K562 (cell line): ENCODE measurements at regions not wholly inside any gene's neighbourhood (a gene's known extent, or its start where the extent isn't known, plus 50 kb on each side); places are given as distances from the start of the nearest gene placed in this dataset.

Experiments
- ATAC-seq: fragments of 200-7000 bp; cut with Tn5 transposase; 3 replicates; pipeline ENCODE4 v1.9.1; 2020; ENCODE audit warnings: moderate library complexity
- BruUV-seq: library from RNA; stranded (reverse); fragments of 400-500 nt; replicated peaks from 2 replicates; lab custom pipeline; 2021; lab: Mats Ljungman, UMichigan
- CTCF ChIA-PET: fragments of 300-600 bp; formaldehyde crosslinking; extraction: SDS; loops from one replicate; lab custom pipeline; 2021; ENCODE audit warnings: low intra/inter-chr PET ratio; lab: Yijun Ruan, JAX
- POLR2A ChIA-PET: fragments of 300-600, 350-650 bp; sonication (Branson Sonifier 250); formaldehyde crosslinking; extraction: SDS; loops from one replicate; lab custom pipeline; 2021; ENCODE audit warnings: antibody characterized with exemption, inconsistent platforms; lab: Yijun Ruan, JAX
- DNase-seq, 4 experiments: peaks; one replicate each; pipeline versions ENCODE4 v3.0.0 to v3.0.0-alpha.2; 2011 to 2018; ENCODE audit warnings: low spot score in 3 of 4, mixed read lengths in 3 of 4; ENCODE audit errors: extremely low read depth in 1 of 4
- FAIRE-seq: peaks from 2 replicates; lab custom pipeline; 2011; peaks lifted over from hg19 to GRCh38; lab: Jason Lieb, UNC
- H2AFZ ChIP-seq: 2 replicates; pipeline ENCODE4 v1.6.0; 2011; ENCODE audit warnings: low read depth, low read length, control low read depth, inconsistent platforms
- H3K27ac ChIP-seq: fragments of 200-600 bp; 3 replicates; pipeline ENCODE4 v1.8.0; 2011; ENCODE audit warnings: low read depth, mild to moderate bottlenecking, control low read depth, inconsistent platforms, low read length, moderate library complexity, mixed read lengths; ENCODE audit errors: extremely low read depth
- H3K27me3 ChIP-seq, 2 experiments: fragments of 300-600 bp in 1 of 2; 2 replicates in 1 of 2; 3 replicates in 1 of 2; pipeline versions ENCODE4 v1.6.0 to v1.8.0; 2011; ENCODE audit warnings: inconsistent platforms in 2 of 2, low read length in 2 of 2, mild to moderate bottlenecking in 1 of 2, mixed read lengths in 1 of 2, moderate library complexity in 1 of 2; ENCODE audit not compliant: control insufficient read depth in 2 of 2, insufficient read depth in 2 of 2
- H3K36me3 ChIP-seq: fragments of 300-600 bp; 3 replicates; pipeline ENCODE4 v1.8.0; 2011; ENCODE audit warnings: mild to moderate bottlenecking, low read length, inconsistent platforms; ENCODE audit not compliant: control insufficient read depth, insufficient read depth
- H3K4me1 ChIP-seq, 2 experiments: fragments of 200-600 bp in 1 of 2; replicated peaks in 1 of 2; 2 replicates in 1 of 2; 3 replicates in 1 of 2; pipeline versions ENCODE4 v1.5.1 to v1.8.0; 2011; ENCODE audit warnings: inconsistent platforms in 2 of 2, low read length in 2 of 2, mild to moderate bottlenecking in 1 of 2, mixed read lengths in 1 of 2, moderate library complexity in 1 of 2; ENCODE audit not compliant: control insufficient read depth in 2 of 2, insufficient read depth in 2 of 2
- H3K4me2 ChIP-seq: 2 replicates; pipeline ENCODE4 v1.6.1; 2011; ENCODE audit warnings: low read length, control low read depth, inconsistent platforms, mixed read lengths; ENCODE audit not compliant: insufficient read depth
- H3K4me3 ChIP-seq: fragments of 200-600 bp; sonication (generic), shearing (Covaris generic); 2 replicates; pipeline ENCODE4 v1.5.1; 2016; ENCODE audit warnings: control low read depth, inconsistent platforms
- H3K79me2 ChIP-seq: fragments of 200-600 bp; 3 replicates; pipeline ENCODE4 v1.8.0; 2011; ENCODE audit warnings: low read length, inconsistent platforms; ENCODE audit not compliant: control insufficient read depth, insufficient read depth
- H3K9ac ChIP-seq, 2 experiments: 2 replicates each; pipeline versions ENCODE4 v1.6.0 to v1.6.1; 2011; ENCODE audit warnings: low read depth in 2 of 2, low read length in 2 of 2, control low read depth in 1 of 2, inconsistent platforms in 1 of 2, mild to moderate bottlenecking in 1 of 2, mixed read lengths in 1 of 2; ENCODE audit not compliant: insufficient read depth in 1 of 2
- H3K9me1 ChIP-seq: one replicate; pipeline ENCODE4 v1.6.0; 2011; ENCODE audit warnings: inconsistent platforms, mild to moderate bottlenecking, low read length, moderate library complexity; ENCODE audit not compliant: control insufficient read depth, insufficient read depth
- H3K9me3 ChIP-seq: replicated peaks from 2 replicates; pipeline ENCODE4 v1.5.1; 2011; ENCODE audit warnings: low read depth, low read length, inconsistent platforms; ENCODE audit not compliant: control insufficient read depth, insufficient read depth
- H4K20me1 ChIP-seq: replicated peaks from 2 replicates; pipeline ENCODE4 v1.6.1; 2011; ENCODE audit warnings: low read length, inconsistent platforms, mixed read lengths; ENCODE audit not compliant: control insufficient read depth, insufficient read depth
- EHMT2 ChIP-seq: fragments of 450-650 bp; IDR thresholded peaks from 2 replicates; pipeline ENCODE4 v1.6.1; 2018; ENCODE audit warnings: antibody characterized with exemption
- HOXB6 ChIP-seq: fragments of 250-450 bp; sonication (Bioruptor Pico); IDR thresholded peaks from 2 replicates; pipeline ENCODE4 v1.5.1; 2022; ENCODE audit warnings: mild to moderate bottlenecking, borderline replicate concordance
- IRF2 ChIP-seq: sonication (generic); formaldehyde crosslinking; IDR thresholded peaks from 2 replicates; pipeline ENCODE4 v1.8.1; 2022; ENCODE audit warnings: mild to moderate bottlenecking, missing genetic modification reagents
- NFIX ChIP-seq: fragments of 250-450 bp; sonication (Bioruptor Pico); IDR thresholded peaks from 2 replicates; pipeline ENCODE4 v1.4.0; 2020; ENCODE audit warnings: low read depth, mild to moderate bottlenecking, moderate library complexity
- NUFIP1 ChIP-seq: fragments of 450-650 bp; IDR thresholded peaks from 2 replicates; pipeline ENCODE4 v1.6.1; 2018; ENCODE audit not compliant: partially characterized antibody
- PHF8 ChIP-seq: fragments of 200-600 bp; sonication (generic); IDR thresholded peaks from 2 replicates; pipeline ENCODE4 v1.6.1; 2012; ENCODE audit warnings: mixed run types, mild to moderate bottlenecking, inconsistent platforms, low read length, moderate library complexity, borderline replicate concordance
- TEAD4 ChIP-seq, 2 experiments: sonication (generic) in 1 of 2; formaldehyde crosslinking in 1 of 2; IDR thresholded peaks; 2 replicates each; pipeline versions ENCODE4 v1.6.1 to v1.8.0; 2012 to 2022; ENCODE audit warnings: borderline replicate concordance in 1 of 2, inconsistent platforms in 1 of 2, low read length in 1 of 2, mild to moderate bottlenecking in 1 of 2, missing genetic modification reagents in 1 of 2
- ZFP30 ChIP-seq: fragments of 250-450 bp; sonication (Bioruptor Pico); IDR thresholded peaks from 2 replicates; pipeline ENCODE4 v1.8.0; 2022; ENCODE audit warnings: moderate library complexity, mild to moderate bottlenecking, inconsistent platforms, borderline replicate concordance
- ZNF41 ChIP-seq: fragments of 250-450 bp; sonication (Bioruptor Pico); conservative IDR thresholded peaks from 2 replicates; pipeline ENCODE4 v1.4.0; 2020; ENCODE audit warnings: mild to moderate bottlenecking
- ZNF699 ChIP-seq: fragments of 250-450 bp; sonication (Bioruptor Pico); IDR thresholded peaks from 2 replicates; pipeline ENCODE4 v1.8.0; 2021; ENCODE audit warnings: mild to moderate bottlenecking, moderate library complexity; ENCODE audit not compliant: insufficient replicate concordance
- WGBS: fragments of 100-300 bp; shearing (Covaris generic); methylation state at CpG from one replicate; pipeline ENCODE4 v1.1.6; 2016; ENCODE audit warnings: low coverage, mixed read lengths; ENCODE audit not compliant: insufficient coverage; ENCODE audit errors: missing lambda C conversion rate; 5-methylcytosine and 5-hydroxymethylcytosine counted together
- in situ Hi-C: fragments of 300-500 bp; cut with MboI; formaldehyde crosslinking; loops from 4 replicates; pipeline ENCODE4 v1.15.0; 2018; ENCODE audit warnings: inconsistent platforms, mixed read lengths
- intact Hi-C: fragments of 100-400 bp; cut with micrococcal nuclease; formaldehyde crosslinking; loops from 2 replicates; pipeline ENCODE4 v1.14.2; 2022
- TF ChIP-seq, protein P1 (sequence below): sonication (generic); formaldehyde crosslinking; IDR thresholded peaks from 2 replicates; pipeline ENCODE4 v1.8.0; 2022; ENCODE audit warnings: mild to moderate bottlenecking, missing genetic modification reagents
- TF ChIP-seq, protein P2 (sequence below), 2 experiments: fragments of 450-650 bp; conservative IDR thresholded peaks; 2 replicates each; pipeline ENCODE4 v1.6.1; 2017; ENCODE audit warnings: mild to moderate bottlenecking in 2 of 2, moderate library complexity in 2 of 2
- TF ChIP-seq, protein P3 (sequence below), 2 experiments: IDR thresholded peaks in 1 of 2; conservative IDR thresholded peaks in 1 of 2; 2 replicates each; pipeline ENCODE4 v1.6.1; 2016; ENCODE audit warnings: low read depth in 2 of 2, mild to moderate bottlenecking in 1 of 2, missing compliant biosample characterization in 1 of 2, missing genetic modification characterization in 1 of 2, moderate library complexity in 1 of 2

DNA sequence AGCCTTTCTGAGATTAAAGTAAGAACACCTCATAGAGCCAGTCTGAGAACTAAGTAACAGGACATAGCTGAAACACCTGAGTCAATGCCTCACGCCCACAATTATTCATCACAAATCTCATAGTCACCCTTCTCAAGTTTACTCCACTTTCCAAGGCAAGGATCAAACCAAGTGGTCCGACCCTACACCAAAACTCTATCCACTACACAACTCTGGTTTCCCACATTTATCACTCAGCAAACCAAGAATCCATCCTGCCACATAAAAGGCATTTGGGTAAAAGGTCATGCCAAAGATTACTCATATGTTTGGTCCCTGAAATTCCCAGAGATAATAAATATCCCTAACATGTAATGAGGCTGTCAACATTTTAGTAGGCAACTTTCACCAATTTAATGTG lies 144.1 kb downstream of the RPAP3 start:
- Histone ChIP-seq H4K20me1 (no peaks in the 10 kb centered on the region), H3K9ac (no peak overlapping the region), H3K9me1 (no peaks in the 10 kb centered on the region), H3K27me3 (peaks cover 7 to 17% of the 10 kb centered on the region in 2 experiments; a peak in 3 of 5 replicates), H3K36me3 (no peaks in the 10 kb centered on the region), H3K27ac (no peak overlapping the region), H2AFZ (no peak overlapping the region), H3K79me2 (no peaks in the 10 kb centered on the region), H3K4me3 (no peak overlapping the region), H3K9me3 (no peaks in the 10 kb centered on the region), H3K4me2 (no peak overlapping the region), H3K4me1 (no peaks in the 10 kb centered on the region)
- ATAC-seq (no peak), DNase-seq (no peak), FAIRE-seq (no peak)
- WGBS: 3% methylated on average over 2 of the region's 2 CpGs
- intact Hi-C loops: no loop called here
- in situ Hi-C loops: no loop called here
- no TSS peak for BruUV-seq
- ChIA-PET CTCF (no interaction called here), POLR2A (no interaction called here)
- TF ChIP-seq PHF8: no peak
- no peak for TF ChIP-seq TEAD4 (IDR thresholded peaks at IDR 0.05; ENCODE audit: low read length)
- no peak for TF ChIP-seq TEAD4 (CRISPR knock-in tag; IDR thresholded peaks at IDR 0.05; ENCODE audit: borderline replicate concordance)
- TF ChIP-seq, protein P1, sequence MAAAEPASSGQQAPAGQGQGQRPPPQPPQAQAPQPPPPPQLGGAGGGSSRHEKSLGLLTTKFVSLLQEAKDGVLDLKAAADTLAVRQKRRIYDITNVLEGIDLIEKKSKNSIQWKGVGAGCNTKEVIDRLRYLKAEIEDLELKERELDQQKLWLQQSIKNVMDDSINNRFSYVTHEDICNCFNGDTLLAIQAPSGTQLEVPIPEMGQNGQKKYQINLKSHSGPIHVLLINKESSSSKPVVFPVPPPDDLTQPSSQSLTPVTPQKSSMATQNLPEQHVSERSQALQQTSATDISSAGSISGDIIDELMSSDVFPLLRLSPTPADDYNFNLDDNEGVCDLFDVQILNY (CRISPR knock-in tag): no peak
- TF ChIP-seq EHMT2: no peak
- TF ChIP-seq, protein P2, sequence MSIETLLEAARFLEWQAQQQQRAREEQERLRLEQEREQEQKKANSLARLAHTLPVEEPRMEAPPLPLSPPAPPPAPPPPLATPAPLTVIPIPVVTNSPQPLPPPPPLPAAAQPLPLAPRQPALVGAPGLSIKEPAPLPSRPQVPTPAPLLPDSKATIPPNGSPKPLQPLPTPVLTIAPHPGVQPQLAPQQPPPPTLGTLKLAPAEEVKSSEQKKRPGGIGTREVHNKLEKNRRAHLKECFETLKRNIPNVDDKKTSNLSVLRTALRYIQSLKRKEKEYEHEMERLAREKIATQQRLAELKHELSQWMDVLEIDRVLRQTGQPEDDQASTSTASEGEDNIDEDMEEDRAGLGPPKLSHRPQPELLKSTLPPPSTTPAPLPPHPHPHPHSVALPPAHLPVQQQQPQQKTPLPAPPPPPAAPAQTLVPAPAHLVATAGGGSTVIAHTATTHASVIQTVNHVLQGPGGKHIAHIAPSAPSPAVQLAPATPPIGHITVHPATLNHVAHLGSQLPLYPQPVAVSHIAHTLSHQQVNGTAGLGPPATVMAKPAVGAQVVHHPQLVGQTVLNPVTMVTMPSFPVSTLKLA (conservative IDR thresholded peaks at IDR 0.05): no peak
- no peak for TF ChIP-seq NFIX (CRISPR knock-in tag)
- no peak for TF ChIP-seq IRF2 (CRISPR knock-in tag)
- TF ChIP-seq ZNF699 (CRISPR knock-in tag): no peak
- no peak for TF ChIP-seq ZFP30 (CRISPR knock-in tag)
- TF ChIP-seq ZNF41: no peak
- no peak for TF ChIP-seq HOXB6
- TF ChIP-seq NUFIP1: no peak
- TF ChIP-seq, protein P3, sequence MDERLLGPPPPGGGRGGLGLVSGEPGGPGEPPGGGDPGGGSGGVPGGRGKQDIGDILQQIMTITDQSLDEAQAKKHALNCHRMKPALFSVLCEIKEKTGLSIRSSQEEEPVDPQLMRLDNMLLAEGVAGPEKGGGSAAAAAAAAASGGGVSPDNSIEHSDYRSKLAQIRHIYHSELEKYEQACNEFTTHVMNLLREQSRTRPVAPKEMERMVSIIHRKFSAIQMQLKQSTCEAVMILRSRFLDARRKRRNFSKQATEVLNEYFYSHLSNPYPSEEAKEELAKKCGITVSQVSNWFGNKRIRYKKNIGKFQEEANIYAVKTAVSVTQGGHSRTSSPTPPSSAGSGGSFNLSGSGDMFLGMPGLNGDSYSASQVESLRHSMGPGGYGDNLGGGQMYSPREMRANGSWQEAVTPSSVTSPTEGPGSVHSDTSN (CRISPR knock-in tag; IDR thresholded peaks at IDR 0.05; ENCODE audit: low read depth): no peak
- TF ChIP-seq, protein P3 (tag; conservative IDR thresholded peaks at IDR 0.05; ENCODE audit: low read depth): no peak
